ENCODE measurements at regions not wholly inside any gene's neighbourhood (a gene's known extent, or its start where the extent isn't known, plus 50 kb on each side); places are given as distances from the start of the nearest gene placed in this dataset.
"Not testable (repeated sequence)": the region's sequence is repeated elsewhere in the genome, so short reads cannot be mapped to it uniquely, and the experiment has no call there.

GRCh38 chr12:114022081-114022480 is 56.0 kb upstream of the RBM19 start:
- not testable (repeated sequence) for TF ChIP-seq CTCF (IDR thresholded peaks at IDR 0.05 in 2 of 3, conservative IDR thresholded peaks at IDR 0.05 in 1 of 3; ENCODE audit: borderline replicate concordance in 1 of 3, insufficient read depth in 1 of 3, low read depth in 2 of 3, low read length in 2 of 3); RAD21 (IDR thresholded peaks at IDR 0.05; ENCODE audit: low read depth); ZNF274 (IDR thresholded peaks at IDR 0.05; ENCODE audit: low read depth, low read length)
